Stimulated activated CD4-positive, alpha-beta T cell treated with anti-CD3 and anti-CD28 coated beads, Interleukin-15, amount 100 ng/mL, for 24 hours (primary cell): ENCODE measurements at regions not wholly inside any gene's neighbourhood (a gene's known extent, or its start where the extent isn't known, plus 50 kb on each side); places are given as distances from the start of the nearest gene placed in this dataset.
A peak's percentile ranks its signal among the peaks of the same experiment; 100 is the strongest.
"Not testable (repeated sequence)": the region's sequence is repeated elsewhere in the genome, so short reads cannot be mapped to it uniquely, and the experiment has no call there.

Source experiments
- DNase-seq: peaks from one replicate; pipeline ENCODE4 v3.0.0-alpha.2; 2020

GRCh38 chr10:21041763-21042458 is 144.8 kb upstream of the NEBL start:
- DNase-seq, result no peak

GRCh38 chr10:21039721-21040120 is 142.6 kb upstream of the NEBL start:
- no peak for DNase-seq

- no peak for DNase-seq
Measured at GRCh38 chr10:21036757-21037156, 139.6 kb upstream of the NEBL start.

- DNase-seq, result not testable (repeated sequence)
Measured at GRCh38 chr10:21034770-21035169, 137.7 kb upstream of the NEBL start.

- DNase-seq, result no peak
Measured at GRCh38 chr10:21034241-21034640, 137.1 kb upstream of the NEBL start.

GRCh38 chr10:21032587-21033319 is 135.6 kb upstream of the NEBL start:
- DNase-seq, result no peak

- no peak for DNase-seq
Measured at GRCh38 chr10:21031232-21031795, 134.2 kb upstream of the NEBL start.

GRCh38 chr10:21030091-21030490 is 133.0 kb upstream of the NEBL start:
- DNase-seq, result no peak

GRCh38 chr10:21022821-21023220 is 125.7 kb upstream of the NEBL start:
- DNase-seq, result no peak

GRCh38 chr10:21021843-21022594 is 124.9 kb upstream of the NEBL start:
- no peak for DNase-seq

GRCh38 chr10:21021231-21021630 is 124.1 kb upstream of the NEBL start:
- no peak for DNase-seq

GRCh38 chr10:21020545-21020944 is 123.4 kb upstream of the NEBL start:
- peak; percentile 53 for DNase-seq

GRCh38 chr10:21019436-21019835 is 122.3 kb upstream of the NEBL start:
- DNase-seq, result no peak

GRCh38 chr10:21015851-21016250 is 118.7 kb upstream of the NEBL start:
- DNase-seq, result no peak

GRCh38 chr10:21014141-21014540 is 117.0 kb upstream of the NEBL start:
- no peak for DNase-seq

GRCh38 chr10:21011433-21012018 is 114.4 kb upstream of the NEBL start:
- DNase-seq, result no peak

GRCh38 chr10:21010615-21011014 is 113.5 kb upstream of the NEBL start:
- no peak for DNase-seq

GRCh38 chr10:21003240-21003822 is 106.2 kb upstream of the NEBL start:
- no peak for DNase-seq

GRCh38 chr10:21002091-21002878 is 105.2 kb upstream of the NEBL start:
- DNase-seq, result no peak

- DNase-seq, result no peak
Measured at GRCh38 chr10:20999699-21000098, 102.6 kb upstream of the NEBL start.

- no peak for DNase-seq
Measured at GRCh38 chr10:20998036-20998435, 100.9 kb upstream of the NEBL start.
